IPS-NIHi11 (cell line): ENCODE measurements at regions not wholly inside any gene's neighbourhood (a gene's known extent, or its start where the extent isn't known, plus 50 kb on each side); places are given as distances from the start of the nearest gene placed in this dataset.
A peak's percentile ranks its signal among the peaks of the same experiment; 100 is the strongest.
"Not testable (repeated sequence)": the region's sequence is repeated elsewhere in the genome, so short reads cannot be mapped to it uniquely, and the experiment has no call there.

Source experiments
- DNase-seq: peaks from one replicate; pipeline ENCODE4 v3.0.0; 2012; ENCODE audit warnings: mixed read lengths, low spot score

DNA sequence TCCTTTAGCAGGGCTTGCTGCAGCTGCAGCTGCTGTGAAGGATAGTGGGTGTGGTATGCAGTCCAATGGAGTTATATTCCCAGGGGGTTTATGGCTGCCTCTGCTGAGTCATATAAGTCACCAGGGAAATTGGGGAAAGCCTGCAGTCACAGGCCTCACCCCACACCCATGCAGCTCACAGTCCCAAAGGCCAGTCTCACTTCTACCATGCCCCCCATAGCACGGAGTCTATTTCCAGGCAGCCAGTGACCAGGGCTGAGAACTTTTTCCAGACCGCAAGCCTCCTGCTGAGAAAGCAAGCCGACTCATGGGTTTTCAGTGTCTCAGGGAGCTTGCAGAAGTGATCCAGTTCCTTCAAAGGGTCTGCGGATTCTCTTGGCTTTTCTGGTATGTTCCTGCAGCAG is 322.4 kb upstream of the CLEC14A start:
- no peak for DNase-seq

DNA sequence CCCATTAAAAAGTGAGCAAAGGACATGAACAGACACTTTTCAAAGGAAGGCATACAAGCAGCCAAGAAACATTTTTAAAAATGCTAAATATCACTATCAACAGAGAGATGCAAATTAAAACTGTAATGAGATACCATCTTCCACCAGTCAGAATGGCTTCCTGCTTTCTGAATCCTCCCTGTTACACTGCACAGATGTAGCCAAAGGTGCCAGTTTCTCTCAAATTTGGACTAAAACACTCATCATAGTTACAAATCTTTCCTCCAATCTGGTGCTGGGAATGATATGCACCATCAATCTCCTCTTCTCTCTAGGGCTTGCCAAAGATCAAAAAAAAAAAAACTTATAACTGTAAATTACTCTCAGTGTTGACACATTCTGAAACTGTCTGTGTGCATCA is 311.8 kb upstream of the CLEC14A start:
- no peak for DNase-seq

- no peak for DNase-seq
These were observed 305.8 kb upstream of the CLEC14A start for GRCh38 chr14:38561657-38562056.

DNA sequence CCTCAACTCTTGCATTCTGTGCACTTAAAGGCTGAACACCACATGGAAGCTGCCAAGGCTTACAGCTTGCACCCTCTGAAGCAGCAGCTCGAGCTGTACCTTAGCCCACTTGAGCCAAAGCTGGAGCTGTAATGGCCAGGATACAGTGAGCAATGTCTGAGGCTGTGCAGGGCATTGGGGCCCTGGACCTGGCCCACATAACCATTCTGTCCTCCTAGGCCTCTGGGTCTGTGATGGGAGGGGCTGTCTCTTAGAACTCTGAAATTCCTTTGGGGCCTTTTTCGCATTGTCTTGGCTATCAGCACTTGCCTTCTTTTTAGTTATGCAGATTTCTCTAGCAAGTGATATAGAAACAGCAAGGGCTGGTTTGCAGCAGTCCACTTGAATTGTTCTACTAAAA is 303.8 kb upstream of the CLEC14A start:
- DNase-seq: no peak

- DNase-seq: not testable (repeated sequence)
These were observed 301.5 kb upstream of the CLEC14A start for GRCh38 chr14:38557391-38557790.

GRCh38 chr14:38556252-38556651 is 300.4 kb upstream of the CLEC14A start:
- DNase-seq: no peak

GRCh38 chr14:38554026-38554425 is 298.1 kb upstream of the CLEC14A start:
- no peak for DNase-seq

DNA sequence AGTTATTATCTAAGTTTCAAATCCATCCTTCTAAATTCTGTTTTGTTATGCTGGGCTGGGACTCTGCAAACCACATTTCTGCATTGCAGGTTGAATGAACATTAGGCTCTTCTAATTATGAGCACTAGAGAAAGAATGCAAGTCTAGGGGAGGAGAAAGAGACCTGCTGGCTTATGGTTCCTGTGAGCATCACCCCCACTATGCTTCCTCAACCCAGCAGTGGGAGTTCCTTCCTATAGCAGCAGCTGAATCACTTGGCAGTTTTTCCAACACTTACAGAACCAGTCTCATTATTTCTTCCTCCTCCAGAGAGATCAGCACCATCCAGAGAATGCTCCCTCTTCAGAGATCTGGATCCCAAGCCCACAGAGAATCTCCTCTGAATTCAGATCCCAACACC is 297.7 kb upstream of the CLEC14A start:
- DNase-seq: no peak

GRCh38 chr14:38549564-38549963 is 293.7 kb upstream of the CLEC14A start:
- no peak for DNase-seq

DNA sequence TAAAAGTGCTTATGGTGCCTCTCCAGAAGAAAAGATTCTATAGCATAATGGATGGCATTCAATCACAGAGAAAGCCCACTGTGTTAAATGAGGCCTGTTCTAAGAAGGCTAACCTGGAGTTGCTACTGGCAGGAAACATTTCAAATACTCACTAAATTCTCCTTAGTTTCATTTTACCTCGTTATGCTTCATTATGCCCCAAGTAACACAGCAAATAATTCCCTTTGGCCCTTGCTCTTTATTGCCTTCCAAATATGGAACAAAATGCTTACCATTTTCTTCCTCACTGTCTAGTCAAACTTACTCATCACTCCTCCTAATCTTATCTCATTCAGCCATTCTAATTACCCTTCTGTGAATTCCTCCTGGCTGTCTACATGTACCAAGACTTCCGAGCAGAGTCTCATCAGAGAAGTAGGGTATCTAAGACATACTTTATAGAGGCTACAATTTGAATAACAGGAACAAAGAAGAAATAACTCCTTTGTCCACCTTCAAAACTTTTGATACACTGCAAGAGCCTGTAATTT is 292.1 kb upstream of the CLEC14A start:
- DNase-seq: no peak

- DNase-seq: no peak
These were observed 291.1 kb upstream of the CLEC14A start for GRCh38 chr14:38546932-38547551.

DNA sequence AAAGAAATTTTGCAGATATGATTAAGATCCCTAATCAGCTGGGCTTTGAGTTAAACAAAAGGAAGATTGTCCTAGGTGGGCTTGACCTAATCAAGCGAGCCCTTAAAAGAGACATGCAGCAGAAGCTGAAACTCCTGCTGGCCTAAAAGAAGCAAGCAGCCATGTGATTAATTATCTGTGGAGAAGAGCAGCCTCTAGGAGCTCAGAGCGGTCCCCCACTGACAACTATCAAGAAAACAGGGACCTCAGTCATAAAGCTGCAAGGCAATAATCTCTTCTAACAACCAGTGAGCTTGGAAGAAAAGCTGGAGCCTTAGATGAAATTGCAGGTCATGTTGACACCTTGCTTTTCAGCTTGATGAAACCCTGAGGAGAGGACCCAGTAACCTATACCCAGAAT is 288.9 kb upstream of the CLEC14A start:
- DNase-seq: no peak

GRCh38 chr14:38543851-38544250 is 288.0 kb upstream of the CLEC14A start:
- DNase-seq: not testable (repeated sequence)

DNA sequence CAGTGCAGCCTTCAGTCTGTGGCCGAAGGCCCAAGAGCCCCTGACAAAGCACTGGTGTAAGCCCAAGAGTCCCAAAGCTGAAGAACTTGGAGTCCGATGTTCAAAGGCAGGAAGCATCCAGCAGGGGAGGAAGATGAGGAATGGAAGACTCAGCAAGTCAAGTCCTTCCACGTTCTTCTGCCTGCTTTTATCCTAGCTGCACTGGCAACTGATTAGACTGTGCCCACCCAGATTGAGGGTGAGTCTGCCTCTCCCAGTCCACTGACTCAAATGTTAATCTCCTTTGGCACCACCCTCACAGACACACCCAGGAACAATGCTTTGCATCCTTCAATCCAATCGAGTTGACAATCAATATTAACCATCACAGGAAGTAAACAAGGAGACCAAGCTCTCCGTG is 282.2 kb upstream of the CLEC14A start:
- not testable (repeated sequence) for DNase-seq

- peak; percentile 23 for DNase-seq
These were observed 280.6 kb upstream of the CLEC14A start for GRCh38 chr14:38536376-38537038.

GRCh38 chr14:38528582-38528981 is 272.7 kb upstream of the CLEC14A start:
- DNase-seq: no peak

DNA sequence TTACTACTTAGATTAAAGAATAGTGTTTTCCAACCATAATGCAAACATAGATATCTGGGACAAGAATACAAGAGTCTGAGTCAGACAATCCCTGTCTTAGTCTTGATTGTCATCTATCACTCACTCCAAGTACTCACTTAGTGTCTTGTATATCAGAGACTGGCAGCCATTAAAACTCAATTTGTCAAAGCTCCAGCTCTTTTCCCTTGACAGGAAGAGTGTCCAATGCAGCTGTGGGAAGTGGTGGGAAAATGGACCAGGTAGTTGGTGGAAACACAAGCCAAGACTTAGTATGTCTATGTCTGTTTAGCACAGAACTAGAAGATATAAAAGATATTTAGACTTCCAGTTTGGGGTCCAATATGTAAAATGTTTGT is 271.6 kb upstream of the CLEC14A start:
- DNase-seq: no peak

- DNase-seq: no peak
These were observed 271.1 kb upstream of the CLEC14A start for GRCh38 chr14:38526826-38527501.

- no peak for DNase-seq
These were observed 269.0 kb upstream of the CLEC14A start for GRCh38 chr14:38524636-38525509.

GRCh38 chr14:38522724-38523123 is 266.8 kb upstream of the CLEC14A start:
- DNase-seq: no peak

- no peak for DNase-seq
These were observed 265.7 kb upstream of the CLEC14A start for GRCh38 chr14:38521591-38521990.

GRCh38 chr14:38517426-38517825 is 261.5 kb upstream of the CLEC14A start:
- DNase-seq: no peak
